Stimulated activated CD4-positive, alpha-beta T cell treated with anti-CD3 and anti-CD28 coated beads, Interleukin-4, amount 100 ng/mL, for 24 hours (primary cell): ENCODE measurements at regions not wholly inside any gene's neighbourhood (a gene's known extent, or its start where the extent isn't known, plus 50 kb on each side); places are given as distances from the start of the nearest gene placed in this dataset.

Source experiments
- DNase-seq: peaks from one replicate; pipeline ENCODE4 v3.0.0-alpha.2; 2020

DNA sequence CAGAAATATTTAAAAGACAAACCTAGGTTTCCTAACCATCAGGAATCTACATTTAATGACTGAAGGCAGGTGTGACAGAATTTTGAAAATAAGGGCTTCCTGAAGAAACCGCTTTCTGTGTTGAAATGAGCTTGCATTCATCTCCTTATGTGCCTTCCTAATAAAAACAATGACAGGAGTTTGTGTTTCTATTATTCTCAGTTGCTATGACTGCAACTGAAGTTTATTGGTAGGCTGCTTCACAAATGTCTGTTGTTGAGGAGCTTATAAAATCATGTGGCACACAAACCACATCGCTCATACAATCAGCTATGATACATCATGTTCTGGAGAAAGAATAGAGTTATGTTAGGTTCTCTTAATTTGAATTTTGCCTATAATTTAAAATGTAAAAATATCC lies 362.7 kb upstream of the SLC8A1 start:
- DNase-seq, result no peak

- DNase-seq, result no peak
These were observed 368.4 kb upstream of the SLC8A1 start for GRCh38 chr2:40820319-40820718.

- no peak for DNase-seq
These were observed 371.6 kb upstream of the SLC8A1 start for GRCh38 chr2:40823478-40823877.

GRCh38 chr2:40824278-40824677 lies 372.4 kb upstream of the SLC8A1 start:
- DNase-seq, result no peak

DNA sequence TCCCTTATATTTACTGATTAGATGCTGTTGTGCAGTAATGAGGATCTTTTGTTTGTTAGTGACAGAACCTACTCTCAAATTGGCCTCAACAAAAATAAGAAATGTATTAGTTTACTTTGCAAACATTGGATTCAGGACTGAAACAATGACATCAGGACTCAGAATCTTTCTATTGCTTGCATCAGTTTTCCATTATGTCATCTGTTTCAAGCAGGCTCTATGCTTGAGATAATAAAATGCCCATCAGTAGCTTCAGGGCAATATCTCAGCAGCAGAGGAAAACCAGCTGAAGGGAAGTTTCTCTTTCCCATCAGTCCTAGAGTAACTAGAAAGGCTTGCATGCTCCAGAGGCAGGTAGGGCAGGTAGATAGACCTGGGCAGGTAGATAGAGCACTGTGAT lies 375.5 kb upstream of the SLC8A1 start:
- DNase-seq, result no peak

DNA sequence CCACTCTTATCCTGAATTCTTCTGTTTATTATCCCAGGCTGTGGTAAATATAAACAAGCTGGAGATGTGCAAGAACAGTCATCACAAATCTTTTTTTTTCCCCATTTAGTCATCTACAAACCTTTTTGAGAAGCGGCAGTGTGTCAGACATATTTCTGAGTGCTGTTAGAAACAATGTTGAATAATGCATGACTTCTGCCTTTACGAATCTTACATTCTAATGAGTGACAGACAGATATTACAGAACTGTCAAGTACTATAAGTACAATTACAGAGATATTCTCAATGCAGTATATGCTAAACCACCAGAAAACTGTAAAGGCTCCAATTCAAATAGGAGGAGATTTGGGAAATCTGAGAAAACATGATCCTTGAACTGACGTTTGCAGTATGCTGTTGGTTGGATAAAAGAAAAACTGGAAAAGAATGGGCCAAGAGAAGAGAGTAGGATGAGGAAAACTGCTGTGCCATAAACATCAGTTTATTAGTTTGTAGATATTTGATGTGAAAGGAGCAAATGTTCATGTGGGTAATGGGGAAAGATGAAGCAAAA lies 379.5 kb upstream of the SLC8A1 start:
- no peak for DNase-seq

- no peak for DNase-seq
These were observed 390.0 kb upstream of the SLC8A1 start for GRCh38 chr2:40841856-40842255.

DNA sequence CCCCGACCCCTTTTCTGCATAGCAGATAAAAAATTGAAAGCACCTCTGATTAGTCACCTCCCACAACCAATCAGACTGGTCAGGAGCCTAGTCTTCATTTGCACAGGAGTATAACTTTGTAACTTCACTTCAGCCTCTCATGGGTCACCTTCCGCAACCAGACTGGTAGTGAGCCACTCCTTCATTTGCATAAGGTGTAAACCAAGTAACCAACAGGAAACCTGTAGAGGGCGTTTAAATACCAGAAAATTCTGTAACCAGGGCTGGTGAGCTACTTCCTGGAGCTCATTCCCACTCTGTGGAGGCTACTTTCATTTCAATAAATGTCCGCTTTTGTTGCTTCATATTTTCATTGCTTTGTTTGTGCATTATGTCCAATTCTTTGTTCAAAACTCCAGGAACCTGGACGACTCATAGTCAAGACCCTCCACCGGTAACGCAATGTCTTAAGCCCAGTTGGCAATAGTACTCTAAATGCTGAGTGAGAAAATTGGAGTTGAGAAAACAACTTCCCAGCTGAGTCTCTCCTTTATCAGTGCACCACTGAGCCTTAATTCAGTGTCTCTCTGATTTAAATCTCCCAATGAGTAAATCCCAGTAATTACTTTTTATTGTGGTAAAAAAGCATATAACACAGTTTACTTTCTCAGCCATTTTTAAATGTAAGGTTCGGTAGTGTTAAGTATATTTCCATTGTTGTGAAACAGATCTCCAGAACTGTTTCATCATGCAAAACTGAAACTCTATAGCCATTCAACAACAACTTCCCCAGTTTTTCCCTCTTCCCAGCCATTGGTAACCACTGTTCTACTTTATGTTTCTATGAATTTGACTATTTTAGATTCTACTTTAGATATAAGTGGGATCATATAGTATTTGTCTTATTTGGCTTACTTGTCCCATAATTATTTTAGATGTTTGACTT lies 392.7 kb upstream of the SLC8A1 start:
- DNase-seq, result no peak

DNA sequence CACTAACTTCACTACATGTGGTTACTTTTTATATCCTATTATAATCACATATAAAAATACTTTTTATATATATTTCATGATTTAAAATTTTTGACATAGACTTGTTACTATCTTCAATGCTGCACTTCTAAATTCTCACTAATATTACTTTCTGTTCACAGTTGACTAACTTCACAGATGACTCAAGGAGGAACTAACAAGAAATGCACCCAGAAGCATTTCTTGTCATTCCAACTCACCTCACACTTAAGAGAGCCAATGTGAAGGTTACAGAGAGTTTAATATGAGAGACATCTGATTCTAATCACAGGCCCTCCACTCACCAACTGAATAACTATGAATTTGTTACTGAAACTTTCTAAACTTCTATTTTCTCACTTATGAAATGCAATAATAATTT lies 399.8 kb upstream of the SLC8A1 start:
- DNase-seq, result no peak

GRCh38 chr2:40859617-40860016 lies 407.7 kb upstream of the SLC8A1 start:
- no peak for DNase-seq

DNA sequence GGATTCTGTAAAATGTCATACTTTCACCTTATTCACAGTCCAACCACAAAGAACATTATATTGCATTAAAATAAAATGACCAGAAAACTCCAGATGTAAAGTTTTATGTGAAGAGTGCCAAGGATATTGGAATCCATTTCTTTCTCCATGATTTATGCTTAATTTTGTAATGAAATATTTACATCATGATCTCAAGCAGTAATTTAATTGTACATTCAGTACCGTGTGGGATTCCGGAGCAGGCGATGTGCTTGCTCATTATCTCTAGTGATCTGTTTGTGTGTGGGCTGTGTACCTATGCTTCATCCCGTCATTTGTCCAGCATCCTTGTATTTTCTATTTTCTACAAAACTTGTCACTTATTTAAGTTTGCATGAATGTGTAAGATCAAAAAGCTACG lies 415.9 kb upstream of the SLC8A1 start:
- DNase-seq, result no peak

DNA sequence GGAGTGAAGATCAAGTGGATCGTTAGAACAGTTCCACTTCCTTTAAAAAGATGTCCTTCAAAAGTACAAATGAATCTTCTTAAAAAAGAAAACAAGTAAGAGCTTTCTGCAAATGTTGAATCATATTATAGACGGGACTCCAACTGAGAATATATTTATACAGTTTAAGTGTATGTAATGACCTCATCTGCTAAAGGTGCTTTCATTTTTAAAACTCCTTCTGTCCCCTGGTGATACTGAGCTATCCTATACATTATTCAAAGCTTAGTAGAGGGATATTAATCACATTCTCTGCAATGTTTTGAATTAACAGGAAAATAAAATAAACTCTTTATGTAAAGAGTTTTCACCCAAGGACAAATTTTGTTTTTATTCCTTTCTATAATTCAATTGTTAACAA lies 420.7 kb upstream of the SLC8A1 start:
- no peak for DNase-seq

DNA sequence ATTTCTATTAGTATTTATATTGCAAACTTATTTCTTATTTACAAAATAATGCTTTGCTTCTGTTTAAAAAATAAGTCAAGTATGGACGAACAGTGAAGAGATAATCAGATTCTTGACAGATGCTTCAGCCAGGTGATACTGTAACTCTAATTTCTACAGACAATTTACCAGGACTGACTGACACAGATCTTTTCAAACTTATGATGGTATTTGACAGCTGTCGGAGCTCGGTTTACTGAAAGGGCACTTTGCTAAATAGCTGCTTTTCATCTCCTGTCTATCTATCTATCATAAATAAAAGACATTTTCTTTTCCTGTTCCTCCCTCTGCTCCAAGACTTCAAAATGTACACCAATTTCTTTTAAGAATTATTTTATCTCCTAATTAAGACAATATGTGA lies 422.5 kb upstream of the SLC8A1 start:
- DNase-seq, result no peak

GRCh38 chr2:40877734-40878288 lies 425.9 kb upstream of the SLC8A1 start:
- no peak for DNase-seq

DNA sequence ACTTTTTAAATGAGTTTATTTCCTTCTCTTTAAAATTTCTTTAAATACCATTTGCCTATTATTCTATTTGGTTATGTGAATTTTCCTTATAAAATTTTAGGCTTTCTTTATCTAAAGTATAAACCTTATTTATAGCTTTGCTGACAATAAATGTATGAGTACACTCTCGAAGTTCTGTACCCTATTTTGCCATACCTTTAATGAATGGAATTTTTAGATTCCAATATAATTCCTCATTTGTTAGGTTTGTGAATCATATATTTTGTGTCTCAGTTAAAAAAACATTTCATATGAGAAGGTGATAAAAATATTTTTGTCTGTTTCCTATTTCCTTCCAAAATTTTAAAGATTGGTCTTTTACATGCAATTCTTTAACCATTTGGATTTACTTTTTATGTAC lies 427.4 kb upstream of the SLC8A1 start:
- DNase-seq, result no peak

DNA sequence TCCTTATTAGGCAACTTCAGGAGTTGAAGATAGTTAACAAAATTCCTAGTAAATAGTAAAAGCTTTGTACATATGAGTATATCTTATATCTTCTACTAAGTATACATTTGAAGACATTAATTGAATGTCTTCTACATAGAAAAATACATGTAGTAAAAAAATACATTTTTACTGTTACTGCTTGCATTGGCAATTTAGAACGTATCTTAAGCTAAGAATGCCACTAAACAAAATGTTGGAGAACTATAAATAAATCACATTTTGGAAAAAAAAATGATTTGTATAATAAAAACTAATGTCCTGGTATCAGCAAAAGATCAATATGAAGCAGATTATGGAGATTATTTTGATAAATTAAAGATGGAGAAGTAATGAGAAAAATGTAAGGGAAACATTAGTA lies 434.2 kb upstream of the SLC8A1 start:
- no peak for DNase-seq

DNA sequence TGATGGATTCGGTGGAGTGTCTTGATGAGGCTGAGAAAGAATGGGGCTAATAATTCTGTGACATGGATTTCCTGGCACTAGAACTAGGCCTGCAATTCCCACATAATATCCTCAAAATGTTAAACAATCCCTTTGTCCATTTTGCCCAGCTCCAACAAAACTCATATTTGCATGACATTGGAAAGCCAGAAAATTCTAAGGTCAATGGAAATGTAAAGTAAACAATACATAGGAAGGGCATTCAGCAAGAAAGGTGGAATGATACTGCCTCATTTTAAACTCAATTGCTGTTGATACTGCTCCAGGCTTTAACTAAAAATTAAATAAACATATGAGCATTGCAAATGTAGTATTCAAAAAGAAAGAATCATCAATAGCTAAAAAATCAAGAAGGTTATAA lies 434.8 kb upstream of the SLC8A1 start:
- no peak for DNase-seq

GRCh38 chr2:40896358-40896757 lies 444.5 kb upstream of the SLC8A1 start:
- DNase-seq, result no peak

- DNase-seq, result no peak
These were observed 462.8 kb upstream of the SLC8A1 start for GRCh38 chr2:40914666-40915065.

DNA sequence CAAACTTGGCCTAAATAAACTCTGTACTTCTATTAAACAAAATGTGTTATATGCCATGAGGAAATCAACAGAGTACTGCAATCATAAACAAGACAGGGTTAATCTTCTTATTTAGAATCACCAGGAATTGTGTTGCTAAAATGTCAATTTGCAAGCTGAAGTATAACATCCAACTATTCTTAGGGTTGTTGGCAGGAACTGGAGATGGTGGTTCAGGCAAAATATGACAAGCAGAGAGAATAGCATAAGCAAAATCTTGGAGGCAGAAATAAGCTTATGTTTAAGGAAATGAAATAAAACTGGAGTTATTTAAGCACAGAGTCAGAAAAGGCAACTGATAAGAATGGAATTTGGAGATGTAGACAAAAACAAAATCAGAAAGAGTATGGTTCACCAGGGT lies 463.8 kb upstream of the SLC8A1 start:
- DNase-seq, result no peak

GRCh38 chr2:40935349-40935748 lies 483.5 kb upstream of the SLC8A1 start:
- no peak for DNase-seq

DNA sequence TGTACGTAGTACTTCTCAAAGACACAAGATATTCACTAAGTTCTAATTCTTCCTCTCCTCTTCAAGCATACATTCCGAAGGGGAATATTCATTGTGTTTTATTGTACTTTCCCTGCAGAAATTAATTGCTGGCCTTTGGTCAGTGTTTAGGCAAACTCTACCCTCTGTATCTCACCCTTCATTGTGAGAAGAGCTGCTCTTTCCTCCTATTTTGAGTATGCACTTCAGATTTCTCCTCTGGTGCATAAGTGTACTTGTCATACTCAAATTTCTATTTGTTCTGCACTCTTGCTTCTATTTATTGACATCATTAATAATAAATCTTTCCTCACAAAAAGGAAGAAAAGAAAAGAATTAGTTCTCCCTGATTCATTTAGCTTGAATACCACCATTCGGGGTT lies 485.4 kb upstream of the SLC8A1 start:
- DNase-seq, result no peak

GRCh38 chr2:40953341-40953740 lies 501.5 kb upstream of the SLC8A1 start:
- DNase-seq, result no peak

DNA sequence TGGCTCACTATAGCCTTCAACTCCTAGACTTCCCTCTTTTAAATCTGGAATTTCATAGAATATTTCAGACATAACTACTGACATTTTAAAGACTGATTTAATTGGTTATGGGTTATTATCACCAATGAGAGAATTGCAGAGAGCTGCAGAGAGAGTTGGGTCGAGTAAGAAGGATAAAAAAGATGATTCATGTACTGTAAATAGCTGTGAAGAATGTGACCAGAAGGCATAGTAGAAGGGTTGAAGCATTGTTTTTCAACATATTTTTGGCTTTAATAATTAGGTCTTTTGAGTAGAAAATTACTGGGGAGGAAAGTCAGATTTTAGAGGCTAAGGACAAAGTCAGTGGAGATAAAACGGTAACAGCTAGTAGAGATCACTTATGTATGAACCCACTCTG lies 503.2 kb upstream of the SLC8A1 start:
- no peak for DNase-seq

- DNase-seq, result no peak
These were observed 503.7 kb upstream of the SLC8A1 start for GRCh38 chr2:40955635-40956034.
